GM12891 (cell line): ENCODE measurements at regions not wholly inside any gene's neighbourhood (a gene's known extent, or its start where the extent isn't known, plus 50 kb on each side); places are given as distances from the start of the nearest gene placed in this dataset.
"Not testable (repeated sequence)": the region's sequence is repeated elsewhere in the genome, so short reads cannot be mapped to it uniquely, and the experiment has no call there.

Experiments used
- DNase-seq: peaks from one replicate; pipeline ENCODE4 v3.0.0; 2011; ENCODE audit warnings: low spot score; ENCODE audit not compliant: insufficient read length
- FAIRE-seq: peaks from 2 replicates; lab custom pipeline; 2011; peaks lifted over from hg19 to GRCh38; lab: Jason Lieb, UNC
- PAX5 ChIP-seq: IDR thresholded peaks from 2 replicates; pipeline ENCODE4 v1.6.1; 2011; ENCODE audit warnings: low read length, moderate library complexity, mild to moderate bottlenecking; ENCODE audit not compliant: insufficient read depth, severe bottlenecking
- POLR2A ChIP-seq: IDR thresholded peaks from 2 replicates; pipeline ENCODE4 v1.6.1; 2011; ENCODE audit warnings: low read depth, low read length, control low read depth
- POLR2AphosphoS5 ChIP-seq: IDR thresholded peaks from 2 replicates; pipeline ENCODE4 v1.6.1; 2011; ENCODE audit warnings: low read depth, low read length, control low read depth
- POU2F2 ChIP-seq: IDR thresholded peaks from 2 replicates; pipeline ENCODE4 v1.6.1; 2011; ENCODE audit warnings: low read depth, mild to moderate bottlenecking, control low read depth, low read length, moderate library complexity
- SPI1 ChIP-seq: IDR thresholded peaks from 2 replicates; pipeline ENCODE4 v1.6.1; 2011; ENCODE audit warnings: low read depth, low read length, control low read depth
- TAF1 ChIP-seq: IDR thresholded peaks from 2 replicates; pipeline ENCODE4 v1.6.1; 2011; ENCODE audit warnings: low read depth, low read length, control low read depth

DNA sequence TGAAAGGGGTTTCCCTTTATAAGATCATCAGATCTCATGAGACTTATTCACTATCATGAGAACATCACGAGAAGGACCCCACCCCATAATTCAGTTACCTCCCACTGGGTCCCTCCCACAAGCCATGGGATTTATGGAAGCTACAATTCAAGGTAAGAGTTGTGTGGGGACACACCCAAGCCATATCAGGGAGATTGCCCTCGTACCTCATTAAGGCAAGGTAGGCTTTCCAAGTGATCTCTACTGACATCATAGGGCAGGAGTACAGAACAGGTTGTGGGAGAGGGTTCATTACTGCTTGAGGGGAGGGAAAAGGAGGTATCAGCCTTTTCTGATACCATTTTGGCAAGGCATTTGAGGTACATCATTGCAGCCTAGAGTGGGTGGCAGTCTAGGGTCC is 524.6 kb downstream of the PRKD1 start:
- FAIRE-seq = no peak

DNA sequence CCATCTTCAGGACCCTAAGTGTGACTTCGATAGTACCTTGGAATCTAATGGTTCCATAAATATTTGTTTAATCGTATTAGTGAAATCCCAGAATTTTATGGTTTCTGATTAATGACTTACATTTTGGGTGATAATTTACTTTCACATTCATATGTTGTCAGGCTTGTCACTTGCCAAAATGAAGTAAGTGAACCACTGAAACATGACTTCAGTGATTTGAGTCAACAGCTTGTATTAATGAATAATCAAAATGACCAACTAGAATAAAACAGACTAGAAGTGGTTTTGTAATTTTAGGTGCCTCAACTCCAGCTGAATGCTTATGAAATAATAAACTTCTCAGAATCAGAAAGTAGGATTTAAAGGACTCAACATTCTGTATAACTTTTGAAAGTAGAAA is 517.1 kb downstream of the PRKD1 start:
- DNase-seq = no peak
- TF ChIP-seq PAX5 (no peak), POU2F2 (no peak), TAF1 (no peak), POLR2A (no peak), POLR2AphosphoS5 (no peak), SPI1 (no peak)
- no peak for FAIRE-seq

More for the DNA sequence above, 524.6 kb downstream of the PRKD1 start:
- DNase-seq = no peak
- TF ChIP-seq SPI1 = no peak
- TF ChIP-seq PAX5 = no peak
- no peak for TF ChIP-seq TAF1
- no peak for TF ChIP-seq POLR2AphosphoS5
- no peak for TF ChIP-seq POU2F2
- TF ChIP-seq POLR2A = no peak

DNA sequence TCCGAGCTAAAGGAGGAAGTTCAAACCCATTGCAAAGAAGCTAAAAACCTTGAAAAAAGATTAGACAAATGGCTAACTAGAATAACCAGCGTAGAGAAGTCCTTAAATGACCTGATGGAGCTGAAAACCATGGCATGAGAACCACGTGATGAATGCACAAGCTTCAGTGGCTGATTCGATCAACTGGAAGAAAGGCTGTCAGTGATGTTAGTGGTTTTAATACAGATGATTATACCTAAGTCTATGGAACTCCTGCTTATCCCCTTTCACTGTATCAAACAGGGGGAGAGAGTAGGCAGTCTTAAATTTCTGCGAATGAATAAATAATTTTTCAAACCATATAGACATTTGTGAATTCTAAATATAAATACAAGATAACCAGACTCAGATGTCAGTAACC is 512.7 kb downstream of the PRKD1 start:
- not testable (repeated sequence) for DNase-seq, FAIRE-seq

DNA sequence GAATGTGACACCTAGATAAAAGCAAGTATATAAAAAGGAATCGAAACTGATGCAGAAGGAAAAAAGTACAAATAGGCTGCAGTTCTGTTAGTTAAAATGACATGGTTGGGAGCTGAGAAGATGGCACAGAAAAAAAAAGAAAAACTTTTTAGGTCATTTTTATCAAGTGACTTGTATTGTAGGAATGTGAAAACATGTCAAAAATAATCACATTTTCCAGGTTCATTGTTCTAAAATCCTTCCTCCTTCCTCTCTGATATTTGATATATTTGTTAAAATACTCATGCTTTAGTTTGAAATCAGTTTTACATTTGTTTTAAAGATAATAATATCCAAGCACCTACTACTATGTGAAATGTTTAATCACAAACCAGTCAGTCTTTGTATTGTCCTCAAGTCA is 507.9 kb downstream of the PRKD1 start:
- no peak for FAIRE-seq
- no peak for DNase-seq
- no peak for TF ChIP-seq POLR2AphosphoS5

DNA sequence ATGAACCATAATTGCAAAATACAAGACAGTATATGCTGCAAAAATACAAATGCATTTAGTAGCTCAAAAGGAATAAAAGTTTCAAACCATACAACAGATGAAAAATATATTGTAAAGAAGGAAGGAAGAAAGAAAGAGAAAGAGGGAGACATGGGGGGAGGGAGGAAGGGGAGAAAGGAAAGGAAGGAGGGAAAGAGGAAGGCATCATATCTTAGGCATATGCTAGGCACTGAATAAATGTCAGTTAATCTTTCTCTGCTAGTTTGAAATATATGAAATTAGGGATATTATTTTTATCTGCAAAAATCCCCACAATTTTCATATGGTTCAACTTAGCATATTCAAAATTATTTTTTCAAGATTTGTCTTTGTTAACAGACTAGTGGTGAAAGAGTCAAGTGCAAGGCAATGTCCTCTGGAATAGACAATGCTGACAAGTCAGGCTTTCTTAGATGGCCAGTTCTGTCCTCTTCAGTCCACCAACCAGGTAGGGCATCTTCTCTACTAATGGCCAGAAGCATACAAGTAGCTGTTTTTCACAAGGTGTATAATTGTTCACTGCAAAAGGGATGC is 506.4 kb downstream of the PRKD1 start:
- no peak for TF ChIP-seq POLR2A
- TF ChIP-seq POLR2AphosphoS5 = no peak
- TF ChIP-seq PAX5 = no peak
- no peak for TF ChIP-seq POU2F2
- no peak for TF ChIP-seq TAF1
- TF ChIP-seq SPI1 = no peak
- FAIRE-seq = no peak

DNA sequence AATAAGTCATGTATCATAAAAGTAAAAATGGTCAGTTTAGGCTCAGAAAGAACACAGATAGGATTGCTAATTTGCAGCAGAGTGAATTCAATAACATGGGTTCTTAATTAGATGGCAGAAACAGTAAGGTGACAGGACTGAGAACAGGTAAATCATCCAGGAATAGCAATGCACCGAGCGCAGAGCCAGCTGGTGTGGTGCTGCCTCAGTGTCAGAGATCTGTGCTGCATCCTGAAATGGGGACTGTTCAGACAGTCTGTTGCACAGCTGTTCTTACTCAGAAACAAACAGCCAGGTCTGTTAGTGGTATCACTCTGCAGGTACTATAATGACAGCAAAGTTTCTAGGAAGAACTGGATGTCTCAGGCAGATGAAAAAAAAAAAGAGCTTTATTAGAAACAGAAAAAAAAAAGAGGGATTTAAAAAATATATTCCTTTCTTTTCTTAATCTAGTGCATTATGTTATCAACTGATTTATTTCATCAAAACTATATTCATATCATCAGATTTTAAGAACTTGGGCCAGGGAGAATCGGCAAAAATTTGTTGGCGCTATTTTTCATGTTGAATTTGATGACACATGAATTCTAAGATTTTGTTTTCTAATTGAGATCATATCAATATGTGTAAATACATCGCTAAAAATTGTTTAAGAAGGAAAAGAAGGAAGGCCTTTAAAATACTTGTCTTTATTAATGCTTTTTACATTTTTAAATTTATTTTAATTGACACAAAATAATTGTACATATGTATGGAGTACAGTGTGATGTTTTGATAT is 501.8 kb downstream of the PRKD1 start:
- FAIRE-seq (no peak), DNase-seq (no peak)
- TF ChIP-seq POU2F2 = no peak
- no peak for TF ChIP-seq PAX5
- TF ChIP-seq POLR2A = no peak
- TF ChIP-seq SPI1 = no peak
- no peak for TF ChIP-seq POLR2AphosphoS5

More for the DNA sequence above, 506.4 kb downstream of the PRKD1 start:
- DNase-seq = no peak

DNA sequence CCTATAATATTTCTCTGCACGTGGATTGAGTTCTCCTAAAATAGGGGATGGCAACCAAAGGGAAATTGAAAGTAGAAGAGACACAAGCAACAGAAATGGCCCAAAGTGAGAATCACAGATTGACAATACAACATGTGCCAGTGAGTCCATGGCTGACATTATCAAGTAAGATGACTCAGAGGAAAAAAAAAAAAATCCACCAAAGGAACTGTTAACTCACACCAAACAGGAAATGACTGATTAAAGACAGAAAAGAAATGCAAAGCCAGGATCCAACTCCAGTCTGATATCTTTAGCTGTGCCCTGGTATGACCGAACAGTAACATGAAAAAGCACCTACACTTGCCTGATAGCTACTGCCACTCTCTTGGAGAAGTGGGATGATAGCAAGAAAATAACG is 485.0 kb downstream of the PRKD1 start:
- DNase-seq = no peak
- TF ChIP-seq POU2F2 (no peak), SPI1 (no peak), TAF1 (no peak), PAX5 (no peak), POLR2AphosphoS5 (no peak), POLR2A (no peak)
- no peak for FAIRE-seq

DNA sequence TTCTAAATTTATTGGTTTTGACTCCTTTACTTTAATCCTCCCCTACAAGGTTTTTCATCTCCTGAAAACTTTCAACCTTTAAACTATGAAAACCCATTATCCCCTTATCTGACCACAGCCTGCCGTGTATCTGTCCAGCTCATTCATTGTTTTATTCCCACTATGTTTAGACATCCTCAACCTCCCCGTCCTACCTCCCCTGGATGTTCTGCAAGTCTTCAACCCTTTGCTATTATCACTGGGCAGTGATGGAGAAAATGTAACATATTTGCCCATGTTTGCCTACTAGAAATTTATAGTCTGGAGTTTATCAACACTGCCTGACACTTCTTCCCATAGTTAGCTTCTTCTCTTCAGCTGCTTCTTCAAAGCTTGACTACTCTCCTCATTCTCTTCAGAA is 483.4 kb downstream of the PRKD1 start:
- FAIRE-seq = no peak
- no peak for TF ChIP-seq TAF1
- no peak for TF ChIP-seq SPI1
- TF ChIP-seq PAX5 = no peak
- TF ChIP-seq POLR2A = no peak
- DNase-seq = no peak

DNA sequence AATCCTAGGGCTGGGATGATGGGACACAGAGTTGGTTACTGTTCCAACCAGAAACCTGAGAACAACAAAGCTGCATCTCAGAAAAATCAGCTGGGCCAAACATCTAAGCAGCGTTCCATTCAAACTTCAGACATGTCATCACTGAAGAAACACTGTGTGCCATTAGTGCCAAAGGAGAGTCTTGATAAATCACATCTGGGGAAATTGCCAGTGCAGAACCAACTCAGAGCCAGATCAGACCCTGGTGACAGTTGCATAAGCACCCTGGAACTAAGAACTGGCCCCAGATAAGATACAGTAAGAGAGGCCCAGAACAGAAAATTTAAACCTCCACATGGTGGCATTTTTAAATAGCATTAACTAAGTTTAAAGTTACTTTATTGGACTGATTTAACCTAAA is 482.8 kb downstream of the PRKD1 start:
- no peak for TF ChIP-seq POLR2AphosphoS5
- no peak for TF ChIP-seq TAF1
- TF ChIP-seq PAX5 = no peak
- DNase-seq = no peak
- no peak for FAIRE-seq

DNA sequence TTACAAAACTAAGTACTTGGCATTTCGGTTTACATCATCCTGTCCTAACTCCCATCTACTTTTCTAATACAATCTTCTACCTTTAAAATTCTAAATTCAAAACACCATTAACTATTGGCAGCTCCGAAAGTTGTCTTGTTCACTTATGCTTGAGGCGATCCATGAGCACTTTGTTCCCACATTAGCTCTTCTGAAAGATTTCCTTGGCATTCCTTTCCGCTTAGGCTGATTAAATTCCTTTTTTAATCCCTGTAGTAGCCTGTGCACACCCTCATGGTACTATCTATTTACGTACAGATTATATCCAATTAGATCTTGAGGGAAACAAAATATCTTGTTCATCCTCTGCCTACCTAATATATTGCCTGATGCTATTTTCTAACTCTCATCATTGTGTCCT is 480.7 kb downstream of the PRKD1 start:
- TF ChIP-seq POLR2A (no peak), POLR2AphosphoS5 (no peak), TAF1 (no peak), POU2F2 (no peak), SPI1 (no peak), PAX5 (no peak)
- no peak for FAIRE-seq
- no peak for DNase-seq
